Activated CD8-positive, alpha-beta T cell treated with anti-CD3 and anti-CD28 coated beads for 36 hours (primary cell): ENCODE measurements at regions not wholly inside any gene's neighbourhood (a gene's known extent, or its start where the extent isn't known, plus 50 kb on each side); places are given as distances from the start of the nearest gene placed in this dataset.

Source experiments
- ATAC-seq: fragments of 200-7000 bp; cut with Tn5 transposase; one replicate; pipeline ENCODE4 v1.10.0; 2021; ENCODE audit warnings: mild to moderate bottlenecking, moderate library complexity
- CTCF ChIA-PET: fragments of 350-600 bp; sonication (Branson Sonifier 250); formaldehyde crosslinking; loops from one replicate; lab custom pipeline; 2021; ENCODE audit warnings: antibody characterized with exemption; lab: Charles Lee
- POLR2A ChIA-PET: fragments of 350-600 bp; sonication (Branson Sonifier 250); formaldehyde crosslinking; loops from one replicate; lab custom pipeline; 2021; ENCODE audit warnings: antibody characterized with exemption; lab: Charles Lee
- DNase-seq: peaks from one replicate; pipeline ENCODE4 v3.0.0-alpha.2; 2020
- H3K27ac Mint-ChIP-seq: one replicate; pipeline ENCODE4 v1.8.0; 2021; ENCODE audit warnings: mild to moderate bottlenecking, mixed read lengths
- H3K27me3 Mint-ChIP-seq: one replicate; pipeline ENCODE4 v1.8.0; 2021; ENCODE audit warnings: mixed read lengths
- H3K36me3 Mint-ChIP-seq: one replicate; pipeline ENCODE4 v1.8.0; 2021; ENCODE audit warnings: low read depth, mixed read lengths
- H3K4me1 Mint-ChIP-seq: one replicate; pipeline ENCODE4 v1.8.0; 2021; ENCODE audit warnings: low read depth, mixed read lengths
- H3K4me3 Mint-ChIP-seq: one replicate; pipeline ENCODE4 v1.8.0; 2021; ENCODE audit warnings: mild to moderate bottlenecking, moderate library complexity, mixed read lengths
- H3K9me3 Mint-ChIP-seq: one replicate; pipeline ENCODE4 v1.8.0; 2021; ENCODE audit warnings: mixed read lengths
- intact Hi-C: fragments of 100-400 bp; cut with micrococcal nuclease; formaldehyde crosslinking; loops from one replicate; pipeline ENCODE4 v1.10.0; 2022
- TF ChIP-seq, protein P1 (sequence below): fragments of 200-600 bp; IDR thresholded peaks from one replicate; pipeline ENCODE4 v1.8.0; 2022; ENCODE audit warnings: antibody characterized with exemption, mild to moderate bottlenecking

- Mint-ChIP-seq H3K27me3 (no peaks in the 10 kb centered on the region), H3K4me1 (peaks cover 54% of the 10 kb centered on the region), H3K36me3 (peaks cover 2% of the 10 kb centered on the region), H3K4me3 (no peak overlapping the region), H3K9me3 (no peaks in the 10 kb centered on the region), H3K27ac (no peak overlapping the region)
- intact Hi-C loops: loop anchor here (5.0 kb wide), 1 partner anchor 144 kb away; no protein-coding TSS in a partner anchor
- ChIA-PET POLR2A (interaction anchor here (0.5 kb wide), 1 partner anchor 1214 kb away, joined by 3 read pairs; no protein-coding TSS in a partner anchor), CTCF (interaction anchor here (1.0 to 7.3 kb wide), 6 partner anchors 9 to 625 kb away, joined by 3 to 124 read pairs (median 13); no protein-coding TSS in a partner anchor)
- no peak for DNase-seq
- TF ChIP-seq, protein P1, sequence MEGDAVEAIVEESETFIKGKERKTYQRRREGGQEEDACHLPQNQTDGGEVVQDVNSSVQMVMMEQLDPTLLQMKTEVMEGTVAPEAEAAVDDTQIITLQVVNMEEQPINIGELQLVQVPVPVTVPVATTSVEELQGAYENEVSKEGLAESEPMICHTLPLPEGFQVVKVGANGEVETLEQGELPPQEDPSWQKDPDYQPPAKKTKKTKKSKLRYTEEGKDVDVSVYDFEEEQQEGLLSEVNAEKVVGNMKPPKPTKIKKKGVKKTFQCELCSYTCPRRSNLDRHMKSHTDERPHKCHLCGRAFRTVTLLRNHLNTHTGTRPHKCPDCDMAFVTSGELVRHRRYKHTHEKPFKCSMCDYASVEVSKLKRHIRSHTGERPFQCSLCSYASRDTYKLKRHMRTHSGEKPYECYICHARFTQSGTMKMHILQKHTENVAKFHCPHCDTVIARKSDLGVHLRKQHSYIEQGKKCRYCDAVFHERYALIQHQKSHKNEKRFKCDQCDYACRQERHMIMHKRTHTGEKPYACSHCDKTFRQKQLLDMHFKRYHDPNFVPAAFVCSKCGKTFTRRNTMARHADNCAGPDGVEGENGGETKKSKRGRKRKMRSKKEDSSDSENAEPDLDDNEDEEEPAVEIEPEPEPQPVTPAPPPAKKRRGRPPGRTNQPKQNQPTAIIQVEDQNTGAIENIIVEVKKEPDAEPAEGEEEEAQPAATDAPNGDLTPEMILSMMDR: peak; percentile 53
- ATAC-seq: no peak
These were observed 85.0 kb upstream of the AK4 start for GRCh38 chr1:65063025-65063424.

DNA sequence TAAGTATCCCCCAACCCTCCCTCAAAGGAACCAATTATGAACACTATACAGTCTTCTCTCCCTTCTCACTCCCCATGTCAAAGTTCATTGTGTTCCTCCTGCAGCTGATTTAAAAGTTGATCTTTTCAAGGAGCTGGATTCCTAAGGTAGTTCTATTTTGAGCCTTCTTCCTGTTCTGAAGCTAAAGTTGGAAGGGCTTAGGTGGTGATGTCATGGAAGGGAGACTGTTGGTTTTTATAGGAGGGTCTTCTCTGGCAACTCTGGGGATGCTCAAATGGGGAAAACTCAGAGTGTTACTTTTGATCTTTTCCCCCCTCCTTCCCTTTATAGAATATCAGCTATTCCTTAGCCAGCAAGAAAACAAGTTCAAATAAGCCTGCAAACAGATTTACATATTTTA lies 83.0 kb upstream of the AK4 start:
- Mint-ChIP-seq H3K4me1 (peaks cover 56% of the 10 kb centered on the region), H3K4me3 (peak overlapping the region; percentile 83), H3K27ac (peak overlapping the region; percentile 36), H3K27me3 (no peaks in the 10 kb centered on the region), H3K9me3 (no peaks in the 10 kb centered on the region), H3K36me3 (no peaks in the 10 kb centered on the region)
- TF ChIP-seq, protein P1: no peak
- DNase-seq: no peak
- ATAC-seq: no peak
- intact Hi-C loops: loop anchor here (5.0 kb wide), 4 partner anchors 63 to 622 kb away; partner anchors contain the start of gene JAK1
- CTCF ChIA-PET: interaction anchor here (1.1 to 7.3 kb wide), 5 partner anchors 9 to 623 kb away, joined by 3 to 124 read pairs (median 12); no protein-coding TSS in a partner anchor
- POLR2A ChIA-PET: interaction anchor here (0.8 to 1.8 kb wide), 6 partner anchors 16 to 191 kb away, joined by 3 to 7 read pairs (median 3); no protein-coding TSS in a partner anchor

GRCh38 chr1:65065524-65066418 lies 82.2 kb upstream of the AK4 start:
- Mint-ChIP-seq H3K27me3 (no peaks in the 10 kb centered on the region), H3K4me3 (peak overlapping the region; percentile 83), H3K4me1 (peaks cover 54% of the 10 kb centered on the region), H3K27ac (peak overlapping the region; percentile 84), H3K9me3 (no peaks in the 10 kb centered on the region), H3K36me3 (no peaks in the 10 kb centered on the region)
- intact Hi-C loops: loop anchor here (5.0 kb wide), 3 partner anchors 63 to 622 kb away; partner anchors contain the start of gene JAK1
- ChIA-PET POLR2A (interaction anchor here (0.6 to 1.8 kb wide), 5 partner anchors 19 to 191 kb away, joined by 3 to 7 read pairs (median 3); no protein-coding TSS in a partner anchor), CTCF (interaction anchor here (1.1 to 7.3 kb wide), 5 partner anchors 9 to 622 kb away, joined by 3 to 124 read pairs (median 12); partner anchors contain the start of genes LEPR and LEPROT)
- TF ChIP-seq, protein P1: no peak
- ATAC-seq (no peak), DNase-seq (no peak)

- no peaks in the 10 kb centered on the region for H3K9me3 Mint-ChIP-seq
- CTCF ChIA-PET: interaction anchor here (1.1 to 7.3 kb wide), 3 partner anchors 8 to 354 kb away, joined by 3 to 124 read pairs (median 3); partner anchors contain the start of genes LEPR and LEPROT
- POLR2A ChIA-PET: interaction anchor here (1.8 kb wide), 1 partner anchor 64 kb away, joined by 7 read pairs; no protein-coding TSS in a partner anchor
- TF ChIP-seq, protein P1: no peak
- peak overlapping the region; percentile 83 for H3K4me3 Mint-ChIP-seq
- peak overlapping the region; percentile 84 for H3K27ac Mint-ChIP-seq
- intact Hi-C loops: loop anchor here (5.0 kb wide), 3 partner anchors 64 to 621 kb away; partner anchors contain the start of gene JAK1
- peaks cover 53% of the 10 kb centered on the region for H3K4me1 Mint-ChIP-seq
- no peaks in the 10 kb centered on the region for H3K27me3 Mint-ChIP-seq
- DNase-seq: no peak
- no peaks in the 10 kb centered on the region for H3K36me3 Mint-ChIP-seq
- no peak for ATAC-seq
These were observed 81.6 kb upstream of the AK4 start for GRCh38 chr1:65066419-65066765.
